ENCODE measurements at regions not wholly inside any gene's neighbourhood (a gene's known extent, or its start where the extent isn't known, plus 50 kb on each side); places are given as distances from the start of the nearest gene placed in this dataset.

- DNase-seq (no peak), ATAC-seq (ENCODE audit: insufficient read depth, low FRiP score) (no peak)
- Histone ChIP-seq H3K9me3 (ENCODE audit: control insufficient read depth in 4 of 4, insufficient read depth in 3 of 4, low read length in 3 of 4) (peaks cover 0 to 1% (median 0%) of the 10 kb centered on the region in 4 donors), H3K36me3 (ENCODE audit: control insufficient read depth in 4 of 4, insufficient read depth in 4 of 4, low read length in 4 of 4) (no peaks in the 10 kb centered on the region), H3K27me3 (ENCODE audit: control insufficient read depth in 3 of 3, insufficient read depth in 3 of 3, low read length in 2 of 3) (peaks cover 0 to 2% (median 0%) of the 10 kb centered on the region in 3 donors), H3K27ac (ENCODE audit: low read depth in 1 of 2, low read length in 1 of 2) (no peak overlapping the region), H3K4me3 (no peak overlapping the region), H3K9ac (ENCODE audit: insufficient read depth in 1 of 2, low read length in 2 of 2) (no peak overlapping the region), H3K4me1 (ENCODE audit: control insufficient read depth in 5 of 5, insufficient read depth in 5 of 5, low read length in 5 of 5) (peaks cover 0 to 26% (median 1%) of the 10 kb centered on the region in 5 donors)
- WGBS, 2 donors = 88 to 91% methylated on average over 2 of the region's 2 CpGs
- no peak for TF ChIP-seq CTCF (IDR thresholded peaks at IDR 0.05; ENCODE audit: control extremely low read depth, extremely low read depth)
These were observed 176.5 kb upstream of the PDE7B start for GRCh38 chr6:135675026-135675425.

GRCh38 chr6:135675862-135676261 lies 175.6 kb upstream of the PDE7B start:
- Histone ChIP-seq H3K9me3 (ENCODE audit: control insufficient read depth in 4 of 4, insufficient read depth in 3 of 4, low read length in 3 of 4) (peaks cover 0 to 1% (median 0%) of the 10 kb centered on the region in 4 donors), H3K27me3 (ENCODE audit: control insufficient read depth in 3 of 3, insufficient read depth in 3 of 3, low read length in 2 of 3) (peaks cover 0 to 2% (median 0%) of the 10 kb centered on the region in 3 donors), H3K9ac (ENCODE audit: insufficient read depth in 1 of 2, low read length in 2 of 2) (no peak overlapping the region), H3K36me3 (ENCODE audit: control insufficient read depth in 4 of 4, insufficient read depth in 4 of 4, low read length in 4 of 4) (no peaks in the 10 kb centered on the region), H3K27ac (ENCODE audit: low read depth in 1 of 2, low read length in 1 of 2) (no peak overlapping the region), H3K4me3 (no peak overlapping the region), H3K4me1 (ENCODE audit: control insufficient read depth in 5 of 5, insufficient read depth in 5 of 5, low read length in 5 of 5) (peaks cover 0 to 26% (median 1%) of the 10 kb centered on the region in 5 donors)
- ATAC-seq (ENCODE audit: insufficient read depth, low FRiP score) = no peak
- DNase-seq = peak in 2 of 3 donors; percentile 51 to 54
- no peak for TF ChIP-seq CTCF (IDR thresholded peaks at IDR 0.05; ENCODE audit: control extremely low read depth, extremely low read depth)
- WGBS, 2 donors = 29 to 45% methylated on average over 1 of the region's 1 CpG

GRCh38 chr6:135680964-135681913 lies 170.3 kb upstream of the PDE7B start:
- Histone ChIP-seq H3K9me3 (ENCODE audit: control insufficient read depth in 4 of 4, insufficient read depth in 3 of 4, low read length in 3 of 4) (no peaks in the 10 kb centered on the region), H3K27me3 (ENCODE audit: control insufficient read depth in 3 of 3, insufficient read depth in 3 of 3, low read length in 2 of 3) (peaks cover 0 to 2% (median 0%) of the 10 kb centered on the region in 3 donors), H3K4me3 (no peak overlapping the region), H3K36me3 (ENCODE audit: control insufficient read depth in 4 of 4, insufficient read depth in 4 of 4, low read length in 4 of 4) (no peaks in the 10 kb centered on the region), H3K9ac (ENCODE audit: insufficient read depth in 1 of 2, low read length in 2 of 2) (no peak overlapping the region), H3K4me1 (ENCODE audit: control insufficient read depth in 5 of 5, insufficient read depth in 5 of 5, low read length in 5 of 5) (no peaks in the 10 kb centered on the region), H3K27ac (ENCODE audit: low read depth in 1 of 2, low read length in 1 of 2) (no peak overlapping the region)
- ATAC-seq (ENCODE audit: insufficient read depth, low FRiP score) (no peak), DNase-seq (no peak)
- no peak for TF ChIP-seq CTCF (IDR thresholded peaks at IDR 0.05; ENCODE audit: control extremely low read depth, extremely low read depth)
- 61 to 64% methylated on average over 2 of the region's 2 CpGs for WGBS, 2 donors
